ENCODE measurements at regions not wholly inside any gene's neighbourhood (a gene's known extent, or its start where the extent isn't known, plus 50 kb on each side); places are given as distances from the start of the nearest gene placed in this dataset.

GRCh38 chrX:13498238-13498637, 71.2 kb upstream of the EGFL6 start (continued):
- TF ChIP-seq CHD7 (IDR thresholded peaks at IDR 0.05; ENCODE audit: insufficient replicate concordance, low read length) = no peak
- TF ChIP-seq JUND (IDR thresholded peaks at IDR 0.05; ENCODE audit: low read length) = no peak
- no peak for TF ChIP-seq NRF1 (IDR thresholded peaks at IDR 0.05; ENCODE audit: low read depth, low read length)
- TF ChIP-seq TAF7 (optimal IDR thresholded peaks at IDR 0.05; ENCODE audit: borderline replicate concordance, low read depth, low read length) = no peak
- no peak for TF ChIP-seq FOSL1 (IDR thresholded peaks at IDR 0.05; ENCODE audit: insufficient read depth, low read depth, low read length)
- no peak for TF ChIP-seq GABPA (IDR thresholded peaks at IDR 0.05; ENCODE audit: borderline replicate concordance, insufficient read depth, low read length)
- TF ChIP-seq KDM5A (IDR thresholded peaks at IDR 0.05; ENCODE audit: low read length) = no peak
- TF ChIP-seq ATF3 (IDR thresholded peaks at IDR 0.05; ENCODE audit: insufficient read depth, low read depth, low read length) = no peak
- no peak for TF ChIP-seq CTCF (IDR thresholded peaks at IDR 0.05; ENCODE audit: control extremely low read depth in 1 of 3, insufficient read depth in 1 of 3, low read depth in 1 of 3, low read length in 3 of 3)

Data from H1 (cell line).